Heart left ventricle (tissue), 13 donors: ENCODE measurements at regions not wholly inside any gene's neighbourhood (a gene's known extent, or its start where the extent isn't known, plus 50 kb on each side); places are given as distances from the start of the nearest gene placed in this dataset.

Source experiments
- POLR2A ChIP-seq, 2 donors: fragments of 450-650 bp; IDR thresholded peaks; one replicate each; pipeline ENCODE4 v1.6.1; 2017; ENCODE audit warnings: antibody characterized with exemption in 2 of 2, mild to moderate bottlenecking in 2 of 2, moderate library complexity in 2 of 2
- TF ChIP-seq, protein P1 (sequence below), 12 donors: fragments of 200-600 bp; sonication (generic) in 4 of 12; IDR thresholded peaks; one replicate each; pipeline versions ENCODE4 v1.5.0 to v1.8.0; 2018 to 2022; ENCODE audit warnings: antibody characterized with exemption in 12 of 12, mild to moderate bottlenecking in 5 of 12
- donor health status: ischemic (EF 13 %, LVEDD 7.1; RV severe dilation, severe dysfunction).
- donor health status: DM: no; HTN: yes; CAD: no.
- donor health status: DM: no; HTN: no; CAD: no.
- donor health status: ischemic (EF 25% LVEDD 6.9; RV normal size, moderate dysfunction).
- donor health status: ischemic (EF 25% LVEDD 5.7; RV mildly dilated, moderate dysfunction).
- donor health status: ischemic (EF 35%, LVEDD 5.7; RV mildly dilated, moderate dysfunction).
- donor health status: nonischemic (EF 11% LVEDD 7.7; RV severe dilation, severe dysfunction).
- donor health status: DM: yes; HTN: yes; CAD: no.
- donor health status: PGD.
- donor health status: ischemic (EF 29% LVEDD 5.4; RV normal size, mild dysfunction).
- donor health status: nonischemic (EF 23%, LVEDD 6.1; RV moderate dilation, normal function).

- TF ChIP-seq, protein P1, sequence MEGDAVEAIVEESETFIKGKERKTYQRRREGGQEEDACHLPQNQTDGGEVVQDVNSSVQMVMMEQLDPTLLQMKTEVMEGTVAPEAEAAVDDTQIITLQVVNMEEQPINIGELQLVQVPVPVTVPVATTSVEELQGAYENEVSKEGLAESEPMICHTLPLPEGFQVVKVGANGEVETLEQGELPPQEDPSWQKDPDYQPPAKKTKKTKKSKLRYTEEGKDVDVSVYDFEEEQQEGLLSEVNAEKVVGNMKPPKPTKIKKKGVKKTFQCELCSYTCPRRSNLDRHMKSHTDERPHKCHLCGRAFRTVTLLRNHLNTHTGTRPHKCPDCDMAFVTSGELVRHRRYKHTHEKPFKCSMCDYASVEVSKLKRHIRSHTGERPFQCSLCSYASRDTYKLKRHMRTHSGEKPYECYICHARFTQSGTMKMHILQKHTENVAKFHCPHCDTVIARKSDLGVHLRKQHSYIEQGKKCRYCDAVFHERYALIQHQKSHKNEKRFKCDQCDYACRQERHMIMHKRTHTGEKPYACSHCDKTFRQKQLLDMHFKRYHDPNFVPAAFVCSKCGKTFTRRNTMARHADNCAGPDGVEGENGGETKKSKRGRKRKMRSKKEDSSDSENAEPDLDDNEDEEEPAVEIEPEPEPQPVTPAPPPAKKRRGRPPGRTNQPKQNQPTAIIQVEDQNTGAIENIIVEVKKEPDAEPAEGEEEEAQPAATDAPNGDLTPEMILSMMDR (IDR thresholded peaks at IDR 0.05): no peak
- no peak for TF ChIP-seq POLR2A (IDR thresholded peaks at IDR 0.05)
Observed at GRCh38 chr2:165007161-165007744, 51.9 kb upstream of the SLC38A11 start.
